HG03354 (cell line): ENCODE measurements at regions not wholly inside any gene's neighbourhood (a gene's known extent, or its start where the extent isn't known, plus 50 kb on each side); places are given as distances from the start of the nearest gene placed in this dataset.
"Not testable (repeated sequence)": the region's sequence is repeated elsewhere in the genome, so short reads cannot be mapped to it uniquely, and the experiment has no call there.

Source experiments
- ATAC-seq: cut with Tn5 transposase; IDR thresholded peaks from one replicate; pipeline ENCODE4 v1.9.1; 2021; ENCODE audit warnings: mild to moderate bottlenecking; ENCODE audit not compliant: unreplicated experiment, poor library complexity, severe bottlenecking

DNA sequence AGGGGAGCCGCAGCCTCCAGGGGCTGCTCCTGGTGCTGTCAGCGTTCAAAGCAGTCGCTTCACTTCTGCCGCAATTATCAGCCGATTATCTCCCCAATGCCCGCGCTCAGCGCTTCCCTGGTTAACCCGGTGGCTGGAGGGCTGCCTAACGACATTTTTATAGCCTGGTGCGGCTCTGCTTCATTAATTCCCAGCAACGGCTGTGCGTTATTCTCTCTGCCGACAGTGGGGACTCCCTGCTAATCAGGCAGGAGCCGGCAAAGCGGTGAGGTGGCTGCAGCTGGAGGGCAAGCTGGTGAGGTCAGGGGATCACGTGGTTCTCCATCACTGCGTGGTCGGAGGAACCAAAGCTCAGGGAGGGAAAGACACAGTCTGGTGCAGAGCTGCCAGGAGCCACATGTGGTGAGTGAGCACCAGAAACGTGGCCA, 62.9 kb downstream of the GLRX5 start:
- ATAC-seq, result peak; percentile 80

DNA sequence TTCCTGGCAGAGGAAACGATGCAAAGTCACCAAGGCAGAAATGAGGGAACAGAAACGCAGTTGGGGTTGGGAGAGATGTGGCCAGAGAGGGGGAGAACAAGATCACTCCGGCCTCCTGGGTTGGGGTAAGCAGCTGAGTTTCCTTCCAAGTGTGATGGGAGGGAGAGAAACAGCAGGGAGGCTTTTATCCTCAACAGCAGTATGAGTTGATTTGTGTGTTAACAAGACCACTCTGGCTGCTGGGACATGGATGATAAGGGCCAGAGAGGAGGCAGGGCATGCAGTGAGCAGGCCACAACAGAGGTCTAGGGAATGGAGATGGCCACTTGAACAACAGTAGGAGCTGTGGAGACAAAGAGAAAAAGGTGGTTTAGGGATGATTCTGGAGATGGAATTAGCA, 66.8 kb downstream of the GLRX5 start:
- ATAC-seq, result no peak

DNA sequence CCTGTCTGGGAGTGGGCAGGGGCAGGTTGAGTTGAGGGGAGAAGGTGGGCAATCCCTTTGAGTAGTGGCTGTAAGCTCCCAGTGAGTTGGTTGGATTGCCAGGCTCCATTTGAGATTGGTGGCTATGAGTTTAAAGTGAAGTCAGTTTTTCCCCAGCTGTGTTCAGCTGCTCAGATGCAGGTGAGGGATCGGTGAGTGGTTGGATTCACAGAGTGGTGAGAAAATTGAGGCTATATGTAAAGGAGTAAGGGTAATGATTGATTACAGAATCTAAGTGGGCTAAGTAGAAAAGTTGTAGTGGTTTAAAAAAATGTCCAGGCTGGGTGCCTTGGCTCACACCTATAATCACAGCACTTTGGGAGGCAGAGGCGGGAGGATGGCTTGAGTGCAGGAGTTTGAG, 68.6 kb downstream of the GLRX5 start:
- ATAC-seq, result peak; percentile 87

DNA sequence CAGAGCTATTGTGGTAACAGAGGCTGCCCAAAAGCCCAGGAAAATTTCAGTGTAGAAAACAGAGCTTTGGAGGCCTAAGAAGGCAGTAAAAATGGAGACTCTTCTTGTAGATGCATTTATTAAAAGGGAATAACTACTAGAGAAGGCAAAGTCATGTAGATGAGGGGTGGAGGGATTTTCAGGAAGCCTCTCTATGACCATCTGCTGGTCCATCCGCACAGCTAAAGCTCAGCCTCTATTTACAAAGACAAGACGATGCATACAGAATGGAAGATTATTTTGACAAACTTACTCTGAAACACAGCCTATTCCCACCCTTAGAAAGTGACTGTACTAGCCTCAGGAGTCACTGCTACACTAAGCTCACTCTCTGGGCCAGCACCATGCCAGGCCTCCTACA, 71.4 kb downstream of the GLRX5 start:
- ATAC-seq, result no peak

DNA sequence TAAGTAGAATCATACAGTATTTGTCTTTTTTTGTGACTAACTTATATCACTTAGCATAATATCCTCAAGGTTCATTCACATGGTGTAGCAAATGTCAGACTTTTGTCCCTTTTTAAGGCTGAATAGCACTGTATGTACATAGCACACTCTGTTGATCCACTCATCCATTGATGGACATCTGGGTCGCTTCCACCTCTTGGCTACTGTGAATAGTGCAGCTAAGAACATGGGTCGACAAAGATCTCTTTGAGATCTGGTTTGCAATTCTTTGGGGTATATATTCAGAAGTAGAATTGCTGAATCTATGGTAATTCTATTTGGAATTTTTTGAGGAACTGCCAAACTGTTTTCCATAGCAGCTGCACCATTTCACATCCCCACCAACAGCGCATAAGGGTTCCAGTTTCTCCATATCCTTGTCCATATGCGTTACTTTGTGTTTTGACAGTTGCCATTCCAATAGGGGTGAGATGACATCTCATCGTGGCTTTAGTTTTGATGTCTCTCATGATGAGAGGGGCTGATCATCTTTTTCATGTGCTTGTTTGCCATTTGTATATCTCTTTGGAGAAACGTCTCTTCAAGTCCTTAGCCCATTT, 73.9 kb downstream of the GLRX5 start:
- no peak for ATAC-seq

DNA sequence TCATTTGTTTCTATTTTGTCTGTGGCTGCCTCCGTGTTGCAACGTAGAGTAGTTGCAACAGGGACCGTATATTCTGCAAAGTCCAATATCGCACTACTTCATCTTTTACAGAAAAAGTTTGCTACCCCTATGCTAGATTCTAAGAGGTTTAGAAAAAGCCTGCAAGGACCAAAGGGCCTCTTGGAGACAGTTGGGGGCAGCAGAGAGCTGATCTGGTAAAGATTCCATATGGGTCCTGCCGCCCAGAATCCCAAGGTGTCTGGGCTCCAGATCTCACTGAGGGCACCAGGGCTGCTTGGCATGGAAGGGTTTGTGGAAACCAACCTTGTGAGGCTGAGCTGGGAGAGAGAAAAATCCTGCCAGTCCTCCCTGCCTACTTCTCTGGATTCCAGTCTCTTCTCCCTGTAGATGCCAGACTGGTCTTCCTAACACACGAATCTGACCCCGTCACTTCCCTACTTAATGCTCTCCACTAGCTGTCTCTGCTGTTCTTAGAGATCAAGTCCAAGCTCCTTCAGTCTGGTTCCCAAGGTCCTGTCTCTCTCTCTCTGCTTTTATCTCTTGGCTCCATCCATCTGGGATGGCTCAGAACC, 74.6 kb downstream of the GLRX5 start:
- no peak for ATAC-seq

DNA sequence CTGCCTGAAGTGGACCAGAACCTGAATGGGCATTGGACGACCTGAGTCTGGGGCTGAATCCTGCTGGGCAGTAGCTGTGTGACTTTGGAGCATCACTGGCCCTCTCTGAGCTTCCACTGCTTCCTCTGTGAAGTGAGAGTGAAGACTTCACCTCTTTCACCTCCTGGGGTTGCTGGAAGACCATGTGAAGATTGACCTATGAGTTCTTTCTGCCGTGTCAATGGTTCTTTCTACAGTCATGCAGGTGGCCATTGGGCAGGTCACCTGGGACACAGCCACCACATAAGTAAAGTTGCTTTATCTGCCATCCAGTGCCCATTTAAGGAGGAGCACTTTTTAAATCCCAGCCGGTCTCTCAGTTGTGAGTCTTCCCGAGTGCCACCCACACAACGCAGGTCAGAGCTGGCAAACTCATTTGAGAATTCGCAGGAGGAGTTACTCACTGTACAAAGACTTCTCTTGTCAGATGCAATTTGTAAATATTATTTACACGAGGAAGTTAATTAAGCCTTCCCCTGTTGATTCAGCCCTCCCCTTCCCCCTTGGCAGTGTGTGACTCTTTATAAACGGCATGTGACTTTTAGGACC, 74.8 kb upstream of the TCL1B start:
- peak; percentile 61 for ATAC-seq

DNA sequence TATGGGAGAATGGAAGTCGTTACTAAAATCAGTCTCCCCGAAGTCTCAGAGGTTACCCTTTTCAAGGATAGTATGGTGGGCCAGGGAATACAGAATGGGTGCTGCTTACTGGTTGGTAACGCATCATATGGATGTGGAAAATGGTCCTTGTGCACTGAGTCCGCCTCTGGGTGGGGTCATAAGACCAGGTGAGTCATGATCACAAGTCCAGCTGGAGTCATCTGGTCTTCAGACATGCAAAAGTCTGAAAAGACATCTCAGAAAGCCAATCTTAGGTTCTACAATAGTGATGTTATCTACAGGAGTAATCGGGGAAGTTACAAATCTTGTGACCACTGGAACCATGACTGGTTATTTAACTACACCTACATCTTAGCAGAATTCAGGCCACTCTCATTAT, 71.9 kb upstream of the TCL1B start:
- ATAC-seq, result peak; percentile 46

DNA sequence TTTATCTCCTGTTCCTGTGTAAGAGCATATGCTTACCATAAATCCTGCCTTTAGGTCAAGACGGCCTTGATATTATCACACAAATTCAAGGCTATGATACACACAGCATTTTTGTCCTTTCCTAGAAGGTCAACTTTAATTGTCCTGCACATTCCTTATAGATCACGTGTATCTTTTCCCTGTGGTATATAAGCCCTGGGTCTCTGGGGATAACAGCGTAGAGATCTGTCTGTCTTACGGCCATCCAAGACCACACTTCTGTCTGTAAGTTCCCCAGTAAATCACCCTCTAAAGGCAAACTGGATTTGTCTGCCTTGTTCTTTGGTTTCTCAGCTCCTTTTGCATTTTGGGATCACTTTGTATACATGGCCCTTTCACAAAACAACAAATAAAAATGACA, 69.5 kb upstream of the TCL1B start:
- ATAC-seq, result no peak

DNA sequence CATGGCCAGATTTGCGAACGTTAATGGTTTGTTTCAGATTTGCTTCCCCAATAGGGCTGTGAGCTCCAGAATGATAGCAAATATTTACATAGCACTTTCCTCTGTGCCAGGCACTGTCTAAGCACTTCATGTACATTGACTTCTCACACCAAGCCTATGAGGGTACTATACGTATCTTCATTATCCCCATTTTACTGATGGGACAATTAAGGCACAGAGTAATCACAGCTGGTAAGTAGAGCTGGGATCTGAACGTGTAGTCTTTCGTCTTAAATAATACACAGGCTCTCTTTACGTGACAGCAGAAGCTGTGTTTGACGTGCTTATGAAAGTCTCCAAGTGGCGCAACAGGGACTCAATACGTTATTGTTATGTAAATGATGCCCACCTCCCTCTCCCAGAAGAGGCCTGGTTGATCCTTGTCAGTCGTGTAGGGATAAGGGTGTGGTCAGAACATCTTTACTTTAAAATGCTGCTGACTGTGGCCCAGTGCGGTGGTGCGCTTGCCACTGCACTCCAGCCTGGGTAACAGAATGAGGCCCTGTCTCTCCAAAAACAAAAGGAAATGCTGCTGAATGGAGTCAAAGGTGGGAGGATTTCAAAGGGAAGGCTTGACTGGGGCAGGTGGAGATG, 66.3 kb upstream of the TCL1B start:
- no peak for ATAC-seq

DNA sequence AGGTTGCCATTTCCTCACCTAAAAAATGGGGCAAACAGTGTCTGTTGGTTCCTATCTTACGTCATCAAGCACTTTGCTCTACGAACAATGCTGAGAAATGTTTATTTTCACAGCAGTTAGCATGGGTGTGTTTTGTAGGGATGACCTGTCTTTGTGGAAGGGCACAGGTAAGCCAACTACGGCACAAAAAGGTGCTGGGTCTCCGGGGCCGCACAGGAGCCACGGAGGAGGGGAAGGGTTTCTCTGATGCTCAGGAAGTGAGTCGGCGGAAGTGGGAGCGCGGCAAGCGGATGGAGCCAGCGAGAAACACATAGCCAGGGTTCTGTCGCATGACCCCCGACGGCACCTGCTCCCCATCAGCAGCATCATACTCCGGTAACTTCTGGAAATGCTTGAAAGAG, 65.6 kb upstream of the TCL1B start:
- no peak for ATAC-seq

DNA sequence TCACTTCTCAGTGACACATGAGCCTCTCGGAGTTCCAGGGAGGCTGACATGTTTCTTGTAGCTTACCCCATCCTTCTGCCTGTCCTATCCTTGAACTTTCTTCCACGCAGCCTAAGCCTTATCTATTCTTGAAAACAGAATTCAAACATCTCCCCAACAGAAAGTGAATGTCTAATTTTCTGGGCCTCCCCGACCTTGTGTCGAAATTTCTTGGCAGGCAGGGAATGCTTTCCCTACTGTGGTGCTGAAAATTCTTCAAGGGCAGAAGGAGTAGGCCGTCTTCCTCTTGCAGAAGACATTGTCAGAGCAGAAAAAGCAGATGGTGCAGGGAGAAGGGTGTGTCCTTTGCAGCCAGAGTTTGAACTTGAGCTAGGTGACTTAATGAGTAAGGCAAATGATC, 63.0 kb upstream of the TCL1B start:
- ATAC-seq, result no peak

DNA sequence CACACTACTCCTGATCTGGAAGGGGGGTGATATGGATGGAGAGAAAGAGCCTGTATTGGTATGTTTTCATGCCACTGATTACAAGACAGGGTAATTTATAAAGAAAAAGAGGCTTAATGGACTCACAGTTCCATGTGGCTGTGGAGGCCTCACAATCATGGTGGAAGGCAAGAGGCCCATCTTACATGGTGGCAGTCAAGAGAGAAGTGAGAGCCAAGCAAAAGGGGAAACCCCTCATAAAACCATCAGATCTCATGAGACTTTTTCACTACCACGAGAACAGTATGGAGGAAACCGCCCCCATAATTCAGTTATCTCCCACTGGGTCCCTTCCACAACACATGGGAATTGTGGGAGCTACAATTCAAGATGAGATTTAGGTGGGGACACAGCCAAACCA, 60.5 kb upstream of the TCL1B start:
- ATAC-seq, result not testable (repeated sequence)

DNA sequence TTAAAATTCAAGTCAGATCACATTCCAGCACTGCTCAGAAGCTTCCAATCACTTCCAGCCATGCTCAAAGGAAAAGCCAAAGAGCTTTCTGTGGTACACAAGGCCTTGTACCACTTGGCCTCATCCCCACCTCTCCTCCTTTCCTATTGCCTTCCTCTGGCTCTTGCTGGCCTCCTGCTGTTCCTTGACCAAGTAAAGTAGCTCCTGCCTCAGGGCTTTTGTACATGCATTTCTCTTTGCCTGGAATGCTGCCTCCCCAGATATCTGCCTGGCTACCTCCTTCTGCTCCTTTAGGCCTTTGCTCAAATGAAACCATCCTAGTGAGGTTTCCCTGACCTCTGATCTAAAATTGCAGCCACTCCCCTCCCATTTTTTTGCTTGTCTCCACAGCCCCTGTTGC, 51.2 kb upstream of the TCL1B start:
- no peak for ATAC-seq
